Gastroesophageal sphincter (tissue), 4 donors: ENCODE measurements at regions not wholly inside any gene's neighbourhood (a gene's known extent, or its start where the extent isn't known, plus 50 kb on each side); places are given as distances from the start of the nearest gene placed in this dataset.

ENCODE experiments used
- ATAC-seq: fragments of 150-250 bp; one replicate; pipeline ENCODE4 v1.9.1; 2016; ENCODE audit warnings: mild to moderate bottlenecking, moderate library complexity
- H3K27ac ChIP-seq, 4 donors: fragments of 200-600 bp; sonication (generic) in 3 of 4; 1 replicate in 3 of 4; 2 replicates in 1 of 4; pipeline ENCODE4 v1.5.1; 2016 to 2019
- H3K27me3 ChIP-seq: fragments of 200-600 bp; sonication (generic); one replicate; pipeline ENCODE4 v1.5.1; 2019
- H3K36me3 ChIP-seq, 2 donors: fragments of 200-600 bp; sonication (generic); one replicate each; pipeline ENCODE4 v1.5.1; 2019; ENCODE audit warnings: control low read depth in 1 of 2
- H3K4me1 ChIP-seq, 3 donors: fragments of 200-600 bp; sonication (generic); 1 replicate in 2 of 3; 2 replicates in 1 of 3; pipeline ENCODE4 v1.5.1; 2016 to 2019; ENCODE audit warnings: control low read depth in 2 of 3
- H3K4me3 ChIP-seq, 2 donors: fragments of 200-600 bp; sonication (generic); one replicate each; pipeline ENCODE4 v1.5.1; 2019; ENCODE audit warnings: mild to moderate bottlenecking in 1 of 2, moderate library complexity in 1 of 2
- H3K9me3 ChIP-seq, 3 donors: fragments of 200-600 bp; sonication (generic); one replicate each; pipeline ENCODE4 v1.5.1; 2017 to 2019; ENCODE audit warnings: control low read depth in 2 of 3
- CTCF ChIP-seq, 4 experiments: fragments of 200-600 bp in 2 of 4; fragments of 450-650 bp in 2 of 4; sonication (generic) in 1 of 4; IDR thresholded peaks; one replicate each; pipeline ENCODE4 v1.5.1; 2017 to 2019; ENCODE audit warnings: antibody characterized with exemption in 4 of 4, mild to moderate bottlenecking in 2 of 4, moderate library complexity in 2 of 4
- EP300 ChIP-seq: sonication (generic); formaldehyde crosslinking; IDR thresholded peaks from one replicate; pipeline ENCODE4 v1.6.1; 2017; ENCODE audit warnings: antibody characterized with exemption, mild to moderate bottlenecking
- POLR2A ChIP-seq, 2 donors: fragments of 450-650 bp; IDR thresholded peaks; one replicate each; pipeline ENCODE4 v1.6.1; 2017; ENCODE audit warnings: antibody characterized with exemption in 2 of 2, mild to moderate bottlenecking in 2 of 2, moderate library complexity in 1 of 2
- POLR2AphosphoS5 ChIP-seq: sonication (generic); formaldehyde crosslinking; IDR thresholded peaks from one replicate; pipeline ENCODE4 v1.6.1; 2017; ENCODE audit warnings: antibody characterized with exemption
- WGBS, 2 donors: methylation state at CpG; one replicate each; pipeline ENCODE4 v1.1.5; 2018; ENCODE audit warnings: low coverage in 1 of 2; 5-methylcytosine and 5-hydroxymethylcytosine counted together

GRCh38 chr6:95511404-95511803, 65.9 kb upstream of the MANEA start:
- WGBS, 2 donors = 39 to 60% methylated on average over 4 of the region's 4 CpGs
- Histone ChIP-seq H3K4me3 (no peak overlapping the region), H3K36me3 (no peaks in the 10 kb centered on the region), H3K27me3 (no peaks in the 10 kb centered on the region), H3K4me1 (no peaks in the 10 kb centered on the region), H3K9me3 (no peaks in the 10 kb centered on the region), H3K27ac (no peak overlapping the region)
- no peak for ATAC-seq
- no peak for TF ChIP-seq CTCF (IDR thresholded peaks at IDR 0.05)
- no peak for TF ChIP-seq EP300
- TF ChIP-seq POLR2A (IDR thresholded peaks at IDR 0.05) = no peak
- TF ChIP-seq POLR2AphosphoS5 = no peak

- Histone ChIP-seq H3K27ac (no peak overlapping the region), H3K27me3 (no peaks in the 10 kb centered on the region), H3K4me1 (no peaks in the 10 kb centered on the region), H3K4me3 (no peak overlapping the region), H3K36me3 (no peaks in the 10 kb centered on the region), H3K9me3 (no peaks in the 10 kb centered on the region)
- TF ChIP-seq CTCF (IDR thresholded peaks at IDR 0.05) (no peak), POLR2A (IDR thresholded peaks at IDR 0.05) (no peak), EP300 (no peak), POLR2AphosphoS5 (no peak)
- 68 to 69% methylated on average over 2 of the region's 2 CpGs for WGBS, 2 donors
- no peak for ATAC-seq
Measured at GRCh38 chr6:95515975-95516374, 61.4 kb upstream of the MANEA start.

GRCh38 chr6:95517004-95517403, 60.3 kb upstream of the MANEA start:
- H3K27ac ChIP-seq = no peak overlapping the region
- H3K36me3 ChIP-seq = no peaks in the 10 kb centered on the region
- no peaks in the 10 kb centered on the region for H3K27me3 ChIP-seq
- H3K4me1 ChIP-seq = no peaks in the 10 kb centered on the region
- TF ChIP-seq CTCF (IDR thresholded peaks at IDR 0.05) (no peak), POLR2A (IDR thresholded peaks at IDR 0.05) (no peak), EP300 (no peak), POLR2AphosphoS5 (no peak)
- H3K4me3 ChIP-seq = no peak overlapping the region
- 66 to 90% methylated on average over 2 of the region's 2 CpGs for WGBS, 2 donors
- no peak for ATAC-seq
- no peaks in the 10 kb centered on the region for H3K9me3 ChIP-seq

GRCh38 chr6:95517568-95517967, 59.8 kb upstream of the MANEA start:
- no peak for ATAC-seq
- H3K4me3 ChIP-seq = no peak overlapping the region
- H3K4me1 ChIP-seq = no peaks in the 10 kb centered on the region
- H3K36me3 ChIP-seq = no peaks in the 10 kb centered on the region
- no peaks in the 10 kb centered on the region for H3K27me3 ChIP-seq
- H3K27ac ChIP-seq = no peak overlapping the region
- WGBS, 2 donors = 22 to 33% methylated on average over 3 of the region's 3 CpGs
- no peaks in the 10 kb centered on the region for H3K9me3 ChIP-seq
- TF ChIP-seq POLR2AphosphoS5 (no peak), POLR2A (IDR thresholded peaks at IDR 0.05) (no peak), CTCF (IDR thresholded peaks at IDR 0.05) (no peak), EP300 (no peak)

- no peaks in the 10 kb centered on the region for H3K36me3 ChIP-seq
- no peaks in the 10 kb centered on the region for H3K27me3 ChIP-seq
- no peak overlapping the region for H3K27ac ChIP-seq
- no peak for ATAC-seq
- TF ChIP-seq CTCF (IDR thresholded peaks at IDR 0.05) (no peak), POLR2A (IDR thresholded peaks at IDR 0.05) (no peak), POLR2AphosphoS5 (no peak), EP300 (no peak)
- 92 to 96% methylated on average over 5 of the region's 15 CpGs for WGBS, 2 donors
- no peaks in the 10 kb centered on the region for H3K9me3 ChIP-seq
- no peaks in the 10 kb centered on the region for H3K4me1 ChIP-seq
- no peak overlapping the region for H3K4me3 ChIP-seq
Measured at GRCh38 chr6:95518630-95519227, 58.6 kb upstream of the MANEA start.
